HEK293 (cell line): ENCODE measurements at regions not wholly inside any gene's neighbourhood (a gene's known extent, or its start where the extent isn't known, plus 50 kb on each side); places are given as distances from the start of the nearest gene placed in this dataset.
"Not testable (repeated sequence)": the region's sequence is repeated elsewhere in the genome, so short reads cannot be mapped to it uniquely, and the experiment has no call there.

Experiments
- CTCF ChIA-PET: fragments of 350-600 bp; formaldehyde crosslinking; extraction: SDS; loops from one replicate; lab custom pipeline; 2021; ENCODE audit warnings: antibody characterized with exemption; lab: Yijun Ruan, JAX
- POLR2A ChIA-PET: fragments of 300-600 bp; formaldehyde crosslinking; extraction: SDS; loops from one replicate; lab custom pipeline; 2020; ENCODE audit warnings: antibody characterized with exemption, inconsistent platforms; lab: Yijun Ruan, JAX
- H3K27ac ChIP-seq: fragments of 200-500 bp; sonication (Bioruptor generic); 2 replicates; pipeline ENCODE4 v1.5.1; 2014; ENCODE audit warnings: low read depth, low read length, control low read depth, inconsistent platforms; ENCODE audit errors: extremely low read depth
- H3K36me3 ChIP-seq, 2 experiments: fragments of 200-500 bp in 1 of 2; sonication (Bioruptor generic) in 1 of 2; 1 replicate in 1 of 2; 2 replicates in 1 of 2; pipeline ENCODE4 v1.5.1; 2014 to 2017; ENCODE audit warnings: inconsistent platforms in 2 of 2, low read length in 2 of 2; ENCODE audit not compliant: control insufficient read depth in 2 of 2, insufficient read depth in 1 of 2
- H3K4me1 ChIP-seq: fragments of 200-500 bp; sonication (Bioruptor generic); 2 replicates; pipeline ENCODE4 v1.5.1; 2014; ENCODE audit warnings: mild to moderate bottlenecking, low read length, inconsistent platforms; ENCODE audit not compliant: control insufficient read depth, insufficient read depth
- H3K4me3 ChIP-seq: 2 replicates; pipeline ENCODE4 v1.5.1; 2011; ENCODE audit warnings: low read depth, mild to moderate bottlenecking, control low read depth, low read length, moderate library complexity
- H3K9me3 ChIP-seq: fragments of 200-500 bp; sonication (Bioruptor generic); 2 replicates; pipeline ENCODE4 v1.5.1; 2014; ENCODE audit warnings: low read depth, low read length, inconsistent platforms; ENCODE audit not compliant: control insufficient read depth, insufficient read depth

GRCh38 chr1:120614931-120615639, 108.7 kb upstream of the NBPF26 start:
- H3K9me3 ChIP-seq, CTCF ChIA-PET, H3K27ac ChIP-seq, H3K36me3 ChIP-seq, H3K4me1 ChIP-seq, POLR2A ChIA-PET, H3K4me3 ChIP-seq: not testable (repeated sequence)

- H3K27ac ChIP-seq, H3K36me3 ChIP-seq, POLR2A ChIA-PET, H3K9me3 ChIP-seq, H3K4me1 ChIP-seq, CTCF ChIA-PET, H3K4me3 ChIP-seq: not testable (repeated sequence)
Observed at GRCh38 chr1:120617493-120617892, 106.3 kb upstream of the NBPF26 start.

- H3K4me3 ChIP-seq, H3K27ac ChIP-seq, H3K9me3 ChIP-seq, POLR2A ChIA-PET, H3K4me1 ChIP-seq, H3K36me3 ChIP-seq, CTCF ChIA-PET: not testable (repeated sequence)
Observed at GRCh38 chr1:120619867-120620692, 103.7 kb upstream of the NBPF26 start.

GRCh38 chr1:120620693-120620969, 103.1 kb upstream of the NBPF26 start:
- H3K4me1 ChIP-seq, CTCF ChIA-PET, H3K9me3 ChIP-seq, H3K4me3 ChIP-seq, H3K27ac ChIP-seq, H3K36me3 ChIP-seq, POLR2A ChIA-PET: not testable (repeated sequence)

- H3K9me3 ChIP-seq, CTCF ChIA-PET, H3K36me3 ChIP-seq, POLR2A ChIA-PET, H3K4me3 ChIP-seq, H3K4me1 ChIP-seq, H3K27ac ChIP-seq: not testable (repeated sequence)
Observed at GRCh38 chr1:120621278-120621677, 102.5 kb upstream of the NBPF26 start.

- H3K36me3 ChIP-seq, CTCF ChIA-PET, H3K4me3 ChIP-seq, POLR2A ChIA-PET, H3K27ac ChIP-seq, H3K9me3 ChIP-seq, H3K4me1 ChIP-seq: not testable (repeated sequence)
Observed at GRCh38 chr1:120623539-120623938, 100.2 kb upstream of the NBPF26 start.

GRCh38 chr1:120624565-120625064, 99.1 kb upstream of the NBPF26 start:
- H3K9me3 ChIP-seq, H3K4me3 ChIP-seq, CTCF ChIA-PET, POLR2A ChIA-PET, H3K27ac ChIP-seq, H3K4me1 ChIP-seq, H3K36me3 ChIP-seq: not testable (repeated sequence)

GRCh38 chr1:120629832-120630455, 93.8 kb upstream of the NBPF26 start:
- H3K27ac ChIP-seq, POLR2A ChIA-PET, H3K4me3 ChIP-seq, H3K36me3 ChIP-seq, CTCF ChIA-PET, H3K9me3 ChIP-seq, H3K4me1 ChIP-seq: not testable (repeated sequence)

GRCh38 chr1:120634816-120635806, 88.6 kb upstream of the NBPF26 start:
- H3K27ac ChIP-seq, H3K9me3 ChIP-seq, CTCF ChIA-PET, H3K36me3 ChIP-seq, H3K4me3 ChIP-seq, POLR2A ChIA-PET, H3K4me1 ChIP-seq: not testable (repeated sequence)

- POLR2A ChIA-PET, CTCF ChIA-PET, H3K4me1 ChIP-seq, H3K36me3 ChIP-seq, H3K4me3 ChIP-seq, H3K27ac ChIP-seq, H3K9me3 ChIP-seq: not testable (repeated sequence)
Observed at GRCh38 chr1:120640261-120641013, 83.3 kb upstream of the NBPF26 start.
